NT2/D1 (cell line): ENCODE measurements at regions not wholly inside any gene's neighbourhood (a gene's known extent, or its start where the extent isn't known, plus 50 kb on each side); places are given as distances from the start of the nearest gene placed in this dataset.

ENCODE experiments used
- SUZ12 ChIP-seq: IDR thresholded peaks from 2 replicates; pipeline ENCODE4 v1.6.1; 2011; ENCODE audit not compliant: insufficient read length, insufficient read depth; ENCODE audit errors: extremely low read depth
- YY1 ChIP-seq: IDR thresholded peaks from 2 replicates; pipeline ENCODE4 v1.6.1; 2011; ENCODE audit not compliant: insufficient read length, insufficient read depth
- ZNF274 ChIP-seq: IDR thresholded peaks from 2 replicates; pipeline ENCODE4 v1.6.1; 2011; ENCODE audit warnings: mild to moderate bottlenecking, low read depth, low read length

DNA sequence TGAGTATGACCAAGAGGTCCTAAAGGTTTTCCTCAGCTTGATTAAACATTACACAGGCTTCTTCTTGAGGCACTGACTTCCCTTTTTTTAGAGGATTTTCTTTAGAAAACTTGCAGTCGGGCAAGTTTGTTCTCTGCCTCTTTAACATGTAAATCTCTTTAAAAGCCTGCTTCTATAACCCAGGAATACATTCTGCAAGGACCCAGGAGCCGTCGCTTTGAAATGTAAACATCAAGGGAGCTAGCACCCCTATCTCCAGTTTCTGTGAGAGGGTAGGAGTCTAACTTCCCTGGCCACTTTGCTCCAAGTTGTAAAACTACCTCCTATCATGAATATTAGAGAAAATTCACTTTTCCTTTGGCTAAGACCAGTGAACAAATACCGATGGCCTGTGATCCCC lies 201.5 kb upstream of the CPHXL start:
- no peak for TF ChIP-seq ZNF274
- no peak for TF ChIP-seq YY1
- TF ChIP-seq SUZ12, result no peak
